Thyroid gland (tissue), 4 donors: ENCODE measurements at regions not wholly inside any gene's neighbourhood (a gene's known extent, or its start where the extent isn't known, plus 50 kb on each side); places are given as distances from the start of the nearest gene placed in this dataset.

Experiments used
- CTCF ChIP-seq, 6 experiments: fragments of 200-600 bp in 3 of 6; fragments of 450-650 bp in 3 of 6; sonication (generic) in 3 of 6; IDR thresholded peaks; one replicate each; pipeline ENCODE4 v1.5.1; 2016 to 2019; ENCODE audit warnings: antibody characterized with exemption in 6 of 6, mild to moderate bottlenecking in 2 of 6, inconsistent platforms in 1 of 6, moderate library complexity in 1 of 6
- POLR2A ChIP-seq, 2 donors: fragments of 450-650 bp; IDR thresholded peaks; one replicate each; pipeline ENCODE4 v1.6.1; 2017; ENCODE audit warnings: antibody characterized with exemption in 2 of 2, mild to moderate bottlenecking in 2 of 2, moderate library complexity in 1 of 2

GRCh38 chr2:61636686-61637085 is 98.5 kb upstream of the XPO1 start:
- TF ChIP-seq CTCF (IDR thresholded peaks at IDR 0.05) (no peak), POLR2A (IDR thresholded peaks at IDR 0.05) (no peak)
